LNCaP clone FGC (cell line): ENCODE measurements at regions not wholly inside any gene's neighbourhood (a gene's known extent, or its start where the extent isn't known, plus 50 kb on each side); places are given as distances from the start of the nearest gene placed in this dataset.

Experiments
- DNase-seq: peaks from one replicate; pipeline ENCODE4 v3.0.0-alpha.2; 2011; ENCODE audit warnings: low read depth
- H3K4me3 ChIP-seq: 2 replicates; pipeline ENCODE4 v1.5.1; 2011; ENCODE audit warnings: mild to moderate bottlenecking, low read depth, low read length, control low read depth
- TF ChIP-seq, protein P1 (sequence below): IDR thresholded peaks from 2 replicates; pipeline ENCODE4 v1.5.1; 2012; ENCODE audit warnings: mild to moderate bottlenecking; ENCODE audit not compliant: control insufficient read depth, insufficient read depth; ENCODE audit errors: extremely low read depth

- H3K4me3 ChIP-seq = no peak overlapping the region
- DNase-seq = no peak
- TF ChIP-seq, protein P1, sequence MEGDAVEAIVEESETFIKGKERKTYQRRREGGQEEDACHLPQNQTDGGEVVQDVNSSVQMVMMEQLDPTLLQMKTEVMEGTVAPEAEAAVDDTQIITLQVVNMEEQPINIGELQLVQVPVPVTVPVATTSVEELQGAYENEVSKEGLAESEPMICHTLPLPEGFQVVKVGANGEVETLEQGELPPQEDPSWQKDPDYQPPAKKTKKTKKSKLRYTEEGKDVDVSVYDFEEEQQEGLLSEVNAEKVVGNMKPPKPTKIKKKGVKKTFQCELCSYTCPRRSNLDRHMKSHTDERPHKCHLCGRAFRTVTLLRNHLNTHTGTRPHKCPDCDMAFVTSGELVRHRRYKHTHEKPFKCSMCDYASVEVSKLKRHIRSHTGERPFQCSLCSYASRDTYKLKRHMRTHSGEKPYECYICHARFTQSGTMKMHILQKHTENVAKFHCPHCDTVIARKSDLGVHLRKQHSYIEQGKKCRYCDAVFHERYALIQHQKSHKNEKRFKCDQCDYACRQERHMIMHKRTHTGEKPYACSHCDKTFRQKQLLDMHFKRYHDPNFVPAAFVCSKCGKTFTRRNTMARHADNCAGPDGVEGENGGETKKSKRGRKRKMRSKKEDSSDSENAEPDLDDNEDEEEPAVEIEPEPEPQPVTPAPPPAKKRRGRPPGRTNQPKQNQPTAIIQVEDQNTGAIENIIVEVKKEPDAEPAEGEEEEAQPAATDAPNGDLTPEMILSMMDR = no peak
Measured at GRCh38 chr2:192888109-192888508, 693.4 kb upstream of the TMEFF2 start.

- TF ChIP-seq, protein P1 = no peak
- no peak for DNase-seq
- H3K4me3 ChIP-seq = no peak overlapping the region
Measured at GRCh38 chr2:192887337-192887736, 692.6 kb upstream of the TMEFF2 start.

- no peak overlapping the region for H3K4me3 ChIP-seq
- DNase-seq = no peak
- TF ChIP-seq, protein P1 = no peak
Measured at GRCh38 chr2:192886636-192887035, 691.9 kb upstream of the TMEFF2 start.

- no peak overlapping the region for H3K4me3 ChIP-seq
- DNase-seq = no peak
- TF ChIP-seq, protein P1 = no peak
Measured at GRCh38 chr2:192885569-192886160, 690.9 kb upstream of the TMEFF2 start.

GRCh38 chr2:192877159-192877558 is 682.4 kb upstream of the TMEFF2 start:
- H3K4me3 ChIP-seq = no peak overlapping the region
- TF ChIP-seq, protein P1 = no peak
- no peak for DNase-seq

GRCh38 chr2:192876698-192877097 is 682.0 kb upstream of the TMEFF2 start:
- no peak overlapping the region for H3K4me3 ChIP-seq
- TF ChIP-seq, protein P1 = no peak
- peak; percentile 76 for DNase-seq

DNA sequence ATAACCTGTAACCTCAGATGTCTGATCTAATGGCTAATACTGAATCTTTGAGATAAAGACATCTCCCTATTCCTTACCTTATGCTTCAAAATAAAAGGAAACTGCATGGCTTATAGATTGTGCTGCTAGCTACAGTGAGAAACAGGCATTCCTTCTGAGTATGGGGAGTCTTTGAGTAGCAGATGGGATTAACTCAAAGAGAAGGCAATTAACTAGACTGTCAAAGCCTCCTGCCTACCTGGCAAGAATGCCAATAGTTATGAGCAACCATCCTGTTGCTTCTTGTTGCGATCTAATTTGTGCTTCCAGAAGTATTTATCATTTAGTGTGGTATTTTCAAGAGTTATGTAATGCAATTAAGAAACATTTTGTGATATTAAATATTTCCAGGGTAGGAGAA is 660.0 kb upstream of the TMEFF2 start:
- DNase-seq = no peak
- H3K4me3 ChIP-seq = no peak overlapping the region
- TF ChIP-seq, protein P1 = no peak
